Endothelial cell of umbilical vein (primary cell): ENCODE measurements at regions not wholly inside any gene's neighbourhood (a gene's known extent, or its start where the extent isn't known, plus 50 kb on each side); places are given as distances from the start of the nearest gene placed in this dataset.
A peak's percentile ranks its signal among the peaks of the same experiment; 100 is the strongest.

Experiments used
- BruUV-seq: library from RNA; stranded (reverse); fragments of 400-500 nt; replicated peaks from 2 replicates; lab custom pipeline; 2021; lab: Mats Ljungman, UMichigan
- CTCF ChIA-PET: fragments of 300-600, 350-600 bp; sonication (Branson Sonifier 250); formaldehyde crosslinking; loops from one replicate; lab custom pipeline; 2021; ENCODE audit warnings: antibody characterized with exemption, inconsistent platforms; lab: Charles Lee
- POLR2A ChIA-PET: fragments of 300-600, 350-600 bp; sonication (Branson Sonifier 250); formaldehyde crosslinking; loops from one replicate; lab custom pipeline; 2021; ENCODE audit warnings: antibody characterized with exemption, inconsistent platforms; lab: Charles Lee
- DNase-seq: peaks from one replicate; pipeline ENCODE4 v3.0.0-alpha.2; 2011; ENCODE audit warnings: low read depth, low spot score
- FAIRE-seq: peaks from 2 replicates; lab custom pipeline; 2011; peaks lifted over from hg19 to GRCh38; lab: Jason Lieb, UNC
- H2AFZ ChIP-seq: 2 replicates; pipeline ENCODE4 v1.6.0; 2012; ENCODE audit warnings: low read depth, low read length, control low read depth, inconsistent platforms
- H3K27ac ChIP-seq: 2 replicates; pipeline ENCODE4 v1.5.1; 2011; ENCODE audit warnings: low read depth, mild to moderate bottlenecking, control low read depth, low read length, moderate library complexity; ENCODE audit not compliant: insufficient read depth
- H3K27me3 ChIP-seq, 2 experiments: 2 replicates each; pipeline versions ENCODE4 v1.6.0 to v1.6.1; 2011; ENCODE audit warnings: low read length in 2 of 2, mixed read lengths in 1 of 2; ENCODE audit not compliant: control insufficient read depth in 2 of 2, insufficient read depth in 2 of 2
- H3K36me3 ChIP-seq, 2 experiments: 2 replicates in 1 of 2; 3 replicates in 1 of 2; pipeline ENCODE4 v1.5.1; 2011; ENCODE audit warnings: low read length in 2 of 2, mild to moderate bottlenecking in 1 of 2, moderate library complexity in 1 of 2; ENCODE audit not compliant: control insufficient read depth in 2 of 2, insufficient read depth in 2 of 2; ENCODE audit errors: extremely low read depth in 1 of 2
- H3K4me1 ChIP-seq: 3 replicates; pipeline ENCODE4 v1.5.1; 2011; ENCODE audit warnings: mild to moderate bottlenecking, low read length; ENCODE audit not compliant: control insufficient read depth, insufficient read depth; ENCODE audit errors: extremely low read depth
- H3K4me2 ChIP-seq: 2 replicates; pipeline ENCODE4 v1.6.1; 2011; ENCODE audit warnings: low read length, control low read depth, mixed read lengths; ENCODE audit not compliant: insufficient read depth
- H3K4me3 ChIP-seq, 3 experiments: fragments of 200-600 bp in 1 of 3; sonication (generic), shearing (Covaris generic) in 1 of 3; replicated peaks in 1 of 3; 2 replicates each; pipeline ENCODE4 v1.5.1; 2011 to 2016; ENCODE audit warnings: control low read depth in 3 of 3, low read length in 3 of 3, mild to moderate bottlenecking in 2 of 3, inconsistent platforms in 1 of 3, low read depth in 1 of 3, moderate library complexity in 1 of 3; ENCODE audit not compliant: insufficient read depth in 1 of 3
- H3K79me2 ChIP-seq: 2 replicates; pipeline ENCODE4 v1.6.0; 2012; ENCODE audit warnings: low read length, inconsistent platforms; ENCODE audit not compliant: control insufficient read depth, insufficient read depth
- H3K9ac ChIP-seq: replicated peaks from 2 replicates; pipeline ENCODE3; 2011; ENCODE audit warnings: low read length, control low read depth; ENCODE audit not compliant: insufficient read depth; ENCODE audit errors: extremely low read depth
- H3K9me1 ChIP-seq: replicated peaks from 3 replicates; pipeline ENCODE4 v1.6.0; 2011; ENCODE audit warnings: mild to moderate bottlenecking, low read length; ENCODE audit not compliant: control insufficient read depth, insufficient read depth; ENCODE audit errors: extremely low read depth
- H3K9me3 ChIP-seq: replicated peaks from 2 replicates; pipeline ENCODE4 v1.5.1; 2012; ENCODE audit warnings: low read length, inconsistent platforms; ENCODE audit not compliant: control insufficient read depth, insufficient read depth
- H4K20me1 ChIP-seq: replicated peaks from 2 replicates; pipeline ENCODE3; 2011; ENCODE audit warnings: mild to moderate bottlenecking, low read length; ENCODE audit not compliant: control insufficient read depth, insufficient read depth; ENCODE audit errors: extremely low read depth
- CTCF ChIP-seq, 2 donors: IDR thresholded peaks; 1 replicate in 1 of 2; 2 replicates in 1 of 2; pipeline ENCODE4 v1.5.1; 2011; ENCODE audit warnings: low read length in 2 of 2, mild to moderate bottlenecking in 2 of 2, moderate library complexity in 2 of 2, control low read depth in 1 of 2, inconsistent platforms in 1 of 2, low read depth in 1 of 2; ENCODE audit not compliant: insufficient read depth in 1 of 2; ENCODE audit errors: extremely low read depth in 1 of 2
- EZH2 ChIP-seq: IDR thresholded peaks from 2 replicates; pipeline ENCODE4 v1.6.1; 2012; ENCODE audit warnings: borderline replicate concordance, low read depth, mild to moderate bottlenecking, moderate library complexity, low read length, inconsistent platforms; ENCODE audit not compliant: severe bottlenecking
- FOS ChIP-seq: IDR thresholded peaks from 2 replicates; pipeline ENCODE4 v1.6.1; 2011; ENCODE audit warnings: mild to moderate bottlenecking, low read length, moderate library complexity, borderline replicate concordance; ENCODE audit not compliant: insufficient read depth
- GATA2 ChIP-seq: IDR thresholded peaks from 2 replicates; pipeline ENCODE4 v1.7.0; 2011; ENCODE audit warnings: low read depth, mild to moderate bottlenecking, moderate library complexity, mixed read lengths, low read length; ENCODE audit not compliant: insufficient read length, insufficient read depth
- JUN ChIP-seq: IDR thresholded peaks from 2 replicates; pipeline ENCODE4 v1.6.1; 2011; ENCODE audit warnings: borderline replicate concordance, low read depth; ENCODE audit not compliant: insufficient read length, insufficient read depth
- MAX ChIP-seq: IDR thresholded peaks from 2 replicates; pipeline ENCODE4 v1.6.1; 2011; ENCODE audit not compliant: insufficient read depth, insufficient read length
- MYC ChIP-seq: IDR thresholded peaks from one replicate; pipeline ENCODE4 v1.6.1; 2011; ENCODE audit warnings: mild to moderate bottlenecking, low read depth, low read length
- POLR2A ChIP-seq: IDR thresholded peaks from 2 replicates; pipeline ENCODE4 v1.6.1; 2012; ENCODE audit warnings: low read depth, mild to moderate bottlenecking, control low read depth, low read length
- dilution Hi-C: fragments of 300-500 bp; cut with MboI; formaldehyde crosslinking; loops from one replicate; pipeline ENCODE4 v1.15.0; 2019; ENCODE audit warnings: low sequenced_read_pairs; ENCODE audit not compliant: extremely low pct_ligation_motif_present
- intact Hi-C: fragments of 100-400 bp; cut with micrococcal nuclease; formaldehyde crosslinking; loops from one replicate; pipeline ENCODE4 v1.10.0; 2022

- intact Hi-C loops = no loop called here
- H3K4me3 ChIP-seq = no peak overlapping the region
- FAIRE-seq = peak; percentile 66
- DNase-seq = peak; percentile 49
- no peak for TF ChIP-seq MYC
- TF ChIP-seq CTCF (IDR thresholded peaks at IDR 0.05; ENCODE audit: extremely low read depth in 1 of 2, insufficient read depth in 1 of 2, low read depth in 1 of 2, low read length in 2 of 2) = no peak
- peak; percentile 67 for TF ChIP-seq JUN
- no peak for TF ChIP-seq EZH2
- no peak for TF ChIP-seq POLR2A
- TF ChIP-seq GATA2 = peak; percentile 36
- TF ChIP-seq MAX = no peak
- TF ChIP-seq FOS = peak; percentile 85
- no peaks in the 10 kb centered on the region for H3K9me1 ChIP-seq
- H3K79me2 ChIP-seq = no peaks in the 10 kb centered on the region
- dilution Hi-C loops = no loop called here
- H3K9me3 ChIP-seq = no peaks in the 10 kb centered on the region
- peaks cover 8% of the 10 kb centered on the region for H3K4me1 ChIP-seq
- ChIA-PET POLR2A (no interaction called here), CTCF (interaction anchor here (0.6 to 1.1 kb wide), 2 partner anchors 20 to 30 kb away, joined by 3 to 4 read pairs; no protein-coding TSS in a partner anchor)
- H2AFZ ChIP-seq = peak overlapping the region; percentile 4
- no peaks in the 10 kb centered on the region for H3K27me3 ChIP-seq
- H4K20me1 ChIP-seq = no peaks in the 10 kb centered on the region
- H3K36me3 ChIP-seq = no peaks in the 10 kb centered on the region
- H3K27ac ChIP-seq = no peak overlapping the region
- no peak overlapping the region for H3K9ac ChIP-seq
- no TSS peak for BruUV-seq
- H3K4me2 ChIP-seq = no peak overlapping the region
These were observed 239.6 kb downstream of the SKIDA1 start for GRCh38 chr10:21285742-21286331.
